GM13977 (cell line): ENCODE measurements at regions not wholly inside any gene's neighbourhood (a gene's known extent, or its start where the extent isn't known, plus 50 kb on each side); places are given as distances from the start of the nearest gene placed in this dataset.
"Not testable (repeated sequence)": the region's sequence is repeated elsewhere in the genome, so short reads cannot be mapped to it uniquely, and the experiment has no call there.

ENCODE experiments used
- DNase-seq: peaks from one replicate; pipeline ENCODE4 v3.0.0; 2012; ENCODE audit warnings: low spot score
- CTCF ChIP-seq: IDR thresholded peaks from 2 replicates; pipeline ENCODE4 v1.5.1; 2012; ENCODE audit warnings: mild to moderate bottlenecking, control low read depth; ENCODE audit not compliant: insufficient read depth; ENCODE audit errors: extremely low read depth, missing control alignments
- in situ Hi-C: fragments of 300-500 bp; cut with MboI; formaldehyde crosslinking; loops from one replicate; pipeline ENCODE4 v1.12.0; 2022; ENCODE audit warnings: low sequenced_read_pairs, low pct_unique_long_range_greater_than_20kb, mixed read lengths, inconsistent platforms; ENCODE audit not compliant: unreplicated experiment

DNA sequence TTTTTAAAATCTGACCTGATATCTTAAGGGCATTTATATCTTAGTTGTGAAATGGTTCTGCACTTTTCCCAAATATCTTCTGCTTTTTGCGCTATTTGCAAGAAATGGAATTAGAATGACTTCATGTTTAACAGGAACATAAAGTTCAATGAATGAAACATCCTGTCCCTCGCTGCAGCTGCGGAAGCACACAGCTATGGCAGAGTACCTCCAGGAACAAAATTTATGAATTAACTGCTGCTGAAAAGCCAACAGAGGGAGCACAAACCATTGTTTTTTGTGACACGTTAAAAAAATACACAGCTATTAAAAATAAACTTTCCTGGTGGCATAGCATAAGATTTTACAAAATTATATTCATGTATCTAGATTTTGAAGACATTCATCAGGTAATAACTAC lies 404.4 kb upstream of the MDFIC2 start:
- no peak for DNase-seq
- in situ Hi-C loops, result no loop called here

GRCh38 chr3:70712449-70713082 lies 400.1 kb upstream of the MDFIC2 start:
- no peak for DNase-seq
- in situ Hi-C loops, result no loop called here
- no peak for TF ChIP-seq CTCF

More for the DNA sequence above, 404.4 kb upstream of the MDFIC2 start:
- no peak for TF ChIP-seq CTCF

GRCh38 chr3:70703305-70704102 lies 391.1 kb upstream of the MDFIC2 start:
- no peak for DNase-seq
- TF ChIP-seq CTCF, result no peak
- in situ Hi-C loops, result no loop called here

DNA sequence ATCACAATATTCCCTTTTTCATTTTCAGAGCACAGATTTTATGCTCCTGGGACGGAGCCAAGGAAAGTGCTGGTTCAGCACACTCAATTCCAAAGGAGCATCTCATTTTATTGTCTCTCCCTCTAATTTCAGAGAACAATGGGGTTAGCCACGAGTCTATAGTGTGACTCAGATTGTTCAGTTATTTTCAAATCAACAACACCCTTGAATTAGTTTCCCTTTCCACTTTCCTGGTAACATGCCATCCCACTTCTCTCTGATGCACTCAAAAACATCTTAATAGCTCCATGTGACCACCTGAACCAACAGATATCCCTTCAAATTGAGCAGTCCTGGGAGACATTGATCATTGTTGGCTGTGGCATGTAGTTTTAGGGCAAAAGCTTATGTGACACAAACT lies 389.7 kb upstream of the MDFIC2 start:
- no peak for DNase-seq
- in situ Hi-C loops, result no loop called here
- no peak for TF ChIP-seq CTCF

- no peak for TF ChIP-seq CTCF
- in situ Hi-C loops, result no loop called here
Observed at GRCh38 chr3:70684701-70685100, 372.3 kb upstream of the MDFIC2 start.

GRCh38 chr3:70675810-70676209 lies 363.4 kb upstream of the MDFIC2 start:
- in situ Hi-C loops, result not testable (repeated sequence)

More at GRCh38 chr3:70684701-70685100, 372.3 kb upstream of the MDFIC2 start:
- DNase-seq, result no peak

More at GRCh38 chr3:70675810-70676209, 363.4 kb upstream of the MDFIC2 start:
- DNase-seq, result not testable (repeated sequence)
